ENCODE measurements at regions not wholly inside any gene's neighbourhood (a gene's known extent, or its start where the extent isn't known, plus 50 kb on each side); places are given as distances from the start of the nearest gene placed in this dataset.

- TF ChIP-seq, protein P1, sequence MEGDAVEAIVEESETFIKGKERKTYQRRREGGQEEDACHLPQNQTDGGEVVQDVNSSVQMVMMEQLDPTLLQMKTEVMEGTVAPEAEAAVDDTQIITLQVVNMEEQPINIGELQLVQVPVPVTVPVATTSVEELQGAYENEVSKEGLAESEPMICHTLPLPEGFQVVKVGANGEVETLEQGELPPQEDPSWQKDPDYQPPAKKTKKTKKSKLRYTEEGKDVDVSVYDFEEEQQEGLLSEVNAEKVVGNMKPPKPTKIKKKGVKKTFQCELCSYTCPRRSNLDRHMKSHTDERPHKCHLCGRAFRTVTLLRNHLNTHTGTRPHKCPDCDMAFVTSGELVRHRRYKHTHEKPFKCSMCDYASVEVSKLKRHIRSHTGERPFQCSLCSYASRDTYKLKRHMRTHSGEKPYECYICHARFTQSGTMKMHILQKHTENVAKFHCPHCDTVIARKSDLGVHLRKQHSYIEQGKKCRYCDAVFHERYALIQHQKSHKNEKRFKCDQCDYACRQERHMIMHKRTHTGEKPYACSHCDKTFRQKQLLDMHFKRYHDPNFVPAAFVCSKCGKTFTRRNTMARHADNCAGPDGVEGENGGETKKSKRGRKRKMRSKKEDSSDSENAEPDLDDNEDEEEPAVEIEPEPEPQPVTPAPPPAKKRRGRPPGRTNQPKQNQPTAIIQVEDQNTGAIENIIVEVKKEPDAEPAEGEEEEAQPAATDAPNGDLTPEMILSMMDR (IDR thresholded peaks at IDR 0.05; ENCODE audit: insufficient read depth, low read length, poor library complexity, severe bottlenecking): no peak
- TF ChIP-seq EZH2phosphoT487 (conservative IDR thresholded peaks at IDR 0.05; ENCODE audit: low read length): no peak
Observed at GRCh38 chr9:38318759-38319495, 73.6 kb upstream of the ALDH1B1 start.

Data from SU-DHL-6 (cell line).